Transverse colon (tissue), 4 donors: ENCODE measurements at regions not wholly inside any gene's neighbourhood (a gene's known extent, or its start where the extent isn't known, plus 50 kb on each side); places are given as distances from the start of the nearest gene placed in this dataset.

Experiments
- DNase-seq: peaks from one replicate; pipeline ENCODE4 v3.0.0-alpha.2; 2019
- H3K27ac ChIP-seq, 4 donors: fragments of 200-600 bp; sonication (generic); 2 replicates each; pipeline ENCODE4 v1.5.1; 2016 to 2018; ENCODE audit warnings: inconsistent platforms in 4 of 4
- H3K27me3 ChIP-seq: fragments of 200-600 bp; sonication (generic); 2 replicates; pipeline ENCODE4 v1.5.1; 2017; ENCODE audit warnings: inconsistent platforms
- H3K36me3 ChIP-seq, 4 donors: fragments of 200-600 bp; sonication (generic); 2 replicates each; pipeline ENCODE4 v1.5.1; 2017 to 2019; ENCODE audit warnings: inconsistent platforms in 4 of 4
- H3K4me1 ChIP-seq, 4 donors: fragments of 200-600 bp; sonication (generic); 2 replicates each; pipeline ENCODE4 v1.5.1; 2017 to 2020; ENCODE audit warnings: inconsistent platforms in 4 of 4
- H3K4me3 ChIP-seq, 4 donors: fragments of 200-600 bp; sonication (generic); 1 replicate in 1 of 4; 2 replicates in 3 of 4; pipeline versions ENCODE4 v1.5.1 to v1.6.1; 2017 to 2019; ENCODE audit warnings: inconsistent platforms in 4 of 4
- H3K9me3 ChIP-seq, 2 donors: fragments of 200-600 bp; sonication (generic); 2 replicates each; pipeline ENCODE4 v1.5.1; 2017 to 2019; ENCODE audit warnings: inconsistent platforms in 2 of 2
- CTCF ChIP-seq, 5 experiments: fragments of 200-600 bp in 3 of 5; fragments of 450-650 bp in 2 of 5; sonication (generic) in 3 of 5; IDR thresholded peaks; 1 replicate in 2 of 5; 2 replicates in 3 of 5; pipeline ENCODE4 v1.5.1; 2016 to 2017; ENCODE audit warnings: antibody characterized with exemption in 5 of 5, inconsistent platforms in 3 of 5, mild to moderate bottlenecking in 2 of 5, moderate library complexity in 1 of 5
- EP300 ChIP-seq: sonication (generic); formaldehyde crosslinking; IDR thresholded peaks from one replicate; pipeline ENCODE4 v1.6.1; 2017; ENCODE audit warnings: antibody characterized with exemption, low read depth
- POLR2A ChIP-seq: fragments of 450-650 bp; IDR thresholded peaks from one replicate; pipeline ENCODE4 v1.6.1; 2016; ENCODE audit warnings: antibody characterized with exemption, mild to moderate bottlenecking, moderate library complexity
- POLR2AphosphoS5 ChIP-seq, 3 donors: sonication (generic); formaldehyde crosslinking; IDR thresholded peaks; one replicate each; pipeline ENCODE4 v1.6.1; 2016; ENCODE audit warnings: antibody characterized with exemption in 3 of 3
- WGBS, 2 donors: methylation state at CpG; one replicate each; pipeline ENCODE4 v1.1.5; 2018; ENCODE audit warnings: low coverage in 1 of 2; 5-methylcytosine and 5-hydroxymethylcytosine counted together
- in situ Hi-C, 4 donors: fragments of 200-750 bp; cut with MboI; loops; one replicate each; pipeline versions ENCODE4 v1.15.0 to v1.15.1; 2017; ENCODE audit warnings: low sequenced_read_pairs in 3 of 4, low pct_ligation_motif_present in 1 of 4, low pct_unique_long_range_greater_than_20kb in 1 of 4
- intact Hi-C: fragments of 100-400 bp; cut with DNase I; formaldehyde crosslinking; loops from one replicate; pipeline ENCODE4 v1.15.1; 2023; ENCODE audit warnings: low total_unique reads

- intact Hi-C loops, result no loop called here
- no peaks in the 10 kb centered on the region for H3K9me3 ChIP-seq
- in situ Hi-C loops, result no loop called here
- no peak overlapping the region for H3K4me3 ChIP-seq
- 75 to 88% methylated on average over 1 of the region's 1 CpG for WGBS, 2 donors
- no peak for DNase-seq
- no peaks in the 10 kb centered on the region for H3K27me3 ChIP-seq
- no peaks in the 10 kb centered on the region for H3K36me3 ChIP-seq
- H3K4me1 ChIP-seq, result no peaks in the 10 kb centered on the region
- no peak overlapping the region for H3K27ac ChIP-seq
- TF ChIP-seq CTCF (IDR thresholded peaks at IDR 0.05) (no peak), POLR2AphosphoS5 (IDR thresholded peaks at IDR 0.05) (no peak)
Observed at GRCh38 chr11:81979448-81979847, 754.2 kb downstream of the FAM181B start.

GRCh38 chr11:81975261-81975900 is 758.3 kb downstream of the FAM181B start:
- no peaks in the 10 kb centered on the region for H3K9me3 ChIP-seq
- no peaks in the 10 kb centered on the region for H3K4me1 ChIP-seq
- intact Hi-C loops, result no loop called here
- TF ChIP-seq EP300, result no peak
- TF ChIP-seq POLR2AphosphoS5 (IDR thresholded peaks at IDR 0.05), result no peak
- TF ChIP-seq CTCF (IDR thresholded peaks at IDR 0.05), result no peak
- TF ChIP-seq POLR2A, result no peak
- no peaks in the 10 kb centered on the region for H3K27me3 ChIP-seq
- no peaks in the 10 kb centered on the region for H3K36me3 ChIP-seq
- no peak overlapping the region for H3K4me3 ChIP-seq
- H3K27ac ChIP-seq, result no peak overlapping the region
- no peak for DNase-seq
- in situ Hi-C loops, result no loop called here
- 74 to 85% methylated on average over 2 of the region's 2 CpGs for WGBS, 2 donors

GRCh38 chr11:81970886-81971285 is 762.8 kb downstream of the FAM181B start:
- in situ Hi-C loops (no loop called here), intact Hi-C loops (no loop called here)
- no peaks in the 10 kb centered on the region for H3K36me3 ChIP-seq

GRCh38 chr11:81967242-81967641 is 766.4 kb downstream of the FAM181B start:
- Histone ChIP-seq H3K36me3 (no peaks in the 10 kb centered on the region), H3K27ac (no peak overlapping the region), H3K4me3 (no peak overlapping the region), H3K4me1 (no peaks in the 10 kb centered on the region), H3K9me3 (no peaks in the 10 kb centered on the region), H3K27me3 (no peaks in the 10 kb centered on the region)
- WGBS, 2 donors, result 58 to 64% methylated on average over 1 of the region's 1 CpG
- no peak for TF ChIP-seq POLR2A
- TF ChIP-seq EP300, result no peak
- no peak for TF ChIP-seq CTCF (IDR thresholded peaks at IDR 0.05)
- TF ChIP-seq POLR2AphosphoS5 (IDR thresholded peaks at IDR 0.05), result no peak
- no peak for DNase-seq
- intact Hi-C loops, result no loop called here
- in situ Hi-C loops, result no loop called here

More at GRCh38 chr11:81970886-81971285, 762.8 kb downstream of the FAM181B start:
- Histone ChIP-seq H3K4me3 (no peak overlapping the region), H3K4me1 (no peaks in the 10 kb centered on the region), H3K27ac (no peak overlapping the region), H3K27me3 (no peaks in the 10 kb centered on the region), H3K9me3 (no peaks in the 10 kb centered on the region)
- WGBS, 2 donors, result 45 to 50% methylated on average over 2 to 3 of the region's 3 CpGs
- TF ChIP-seq POLR2AphosphoS5 (IDR thresholded peaks at IDR 0.05) (no peak), EP300 (no peak), CTCF (IDR thresholded peaks at IDR 0.05) (no peak), POLR2A (no peak)
- no peak for DNase-seq
